DMS 273 treated with DMSO at 0.1 percent for 48 hours (cell line): ENCODE measurements at regions not wholly inside any gene's neighbourhood (a gene's known extent, or its start where the extent isn't known, plus 50 kb on each side); places are given as distances from the start of the nearest gene placed in this dataset.

Experiments
- DNase-seq: peaks from one replicate; lab custom pipeline; 2025; lab: John Stamatoyannopoulos, UW

DNA sequence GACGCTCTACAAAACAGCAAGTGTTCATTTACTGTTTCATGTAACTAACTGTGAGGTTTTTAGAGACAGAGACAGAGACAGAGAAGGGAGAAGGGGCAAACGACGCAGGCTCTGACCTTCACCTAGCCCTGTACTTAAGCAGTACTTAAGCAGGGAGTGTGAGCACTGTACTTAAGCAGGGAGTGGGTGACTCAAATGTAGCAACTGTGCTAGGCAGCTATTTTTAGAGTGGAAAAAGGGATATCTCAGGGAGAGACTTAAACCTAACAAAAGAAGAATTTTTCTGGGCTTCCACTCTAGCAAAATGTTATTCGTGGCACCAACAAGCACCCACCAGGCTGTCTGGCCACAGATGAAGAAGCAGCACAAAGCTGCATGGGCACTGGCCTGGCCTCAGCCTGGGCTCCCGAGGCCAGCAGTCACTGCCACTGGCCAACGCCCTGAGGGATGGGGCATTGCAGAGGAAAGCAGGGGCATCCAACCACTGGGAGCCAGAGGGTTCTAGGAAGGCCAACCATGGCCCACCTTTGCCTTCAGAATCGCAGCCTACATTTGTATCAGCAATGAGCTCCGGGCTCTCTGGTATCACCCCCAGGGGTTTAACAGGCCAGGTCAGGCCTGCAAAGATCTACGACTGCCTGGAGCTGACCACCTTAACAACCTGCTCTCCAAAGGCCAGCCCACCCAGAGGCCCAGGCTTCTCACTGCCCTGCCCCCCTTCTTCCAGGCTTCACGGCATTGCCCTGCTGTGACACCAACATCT lies 154.3 kb downstream of the TTC32 start:
- DNase-seq, result no peak

DNA sequence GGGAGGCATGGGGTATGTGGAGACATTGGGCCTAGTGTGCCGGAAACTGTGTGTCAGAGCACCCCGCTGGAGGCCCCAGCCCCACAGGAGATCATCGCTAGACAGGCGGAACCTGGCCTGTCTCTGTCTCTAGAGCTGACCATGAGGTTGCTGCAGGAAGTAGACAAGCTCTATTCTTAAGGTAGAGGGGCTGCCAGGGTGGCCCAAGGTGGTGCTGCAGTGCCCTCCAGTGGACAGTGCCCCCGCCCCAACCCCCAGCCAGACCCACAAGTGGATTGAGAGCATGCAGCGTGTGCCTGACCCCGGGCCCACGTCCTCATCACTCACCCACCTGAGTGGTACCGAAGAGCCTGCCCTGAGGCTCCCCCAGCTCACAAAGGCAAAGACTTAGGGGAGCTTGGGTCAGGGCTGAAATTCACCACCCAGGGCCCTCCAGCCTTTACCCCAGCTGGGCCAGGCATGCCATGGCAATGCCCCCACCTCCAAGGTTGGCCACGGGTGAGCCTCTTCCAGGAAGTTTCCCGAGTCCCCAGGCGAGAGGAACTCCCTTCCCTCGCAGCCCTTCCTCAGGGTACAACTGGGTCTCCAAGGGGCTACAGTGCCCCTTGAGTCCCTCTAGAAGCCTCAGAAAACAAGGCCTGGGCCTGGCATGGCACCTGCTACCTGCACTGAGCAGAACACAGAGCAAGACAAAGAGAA lies 155.0 kb downstream of the TTC32 start:
- DNase-seq, result no peak

DNA sequence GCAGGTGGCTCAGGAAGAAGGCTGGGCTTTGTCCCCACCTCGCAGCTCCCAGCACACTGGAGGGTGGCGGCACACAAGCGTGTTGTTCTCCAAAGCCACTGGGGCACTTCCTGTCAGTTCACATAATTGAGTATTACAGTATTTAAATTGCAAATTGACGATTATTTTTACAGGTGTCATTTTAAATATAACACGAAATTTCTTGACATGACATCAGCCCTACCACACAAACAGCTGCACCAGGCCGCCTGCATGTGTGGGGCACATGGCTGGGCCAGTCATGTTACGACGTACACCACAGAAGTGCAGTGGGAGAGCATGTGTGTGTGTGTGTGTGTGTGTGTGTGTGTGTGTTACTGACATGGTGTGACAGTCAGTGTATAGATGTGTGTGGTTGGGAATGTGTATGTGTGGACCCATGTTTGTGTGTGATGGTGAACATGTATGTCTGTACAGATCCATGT lies 155.6 kb downstream of the TTC32 start:
- no peak for DNase-seq

DNA sequence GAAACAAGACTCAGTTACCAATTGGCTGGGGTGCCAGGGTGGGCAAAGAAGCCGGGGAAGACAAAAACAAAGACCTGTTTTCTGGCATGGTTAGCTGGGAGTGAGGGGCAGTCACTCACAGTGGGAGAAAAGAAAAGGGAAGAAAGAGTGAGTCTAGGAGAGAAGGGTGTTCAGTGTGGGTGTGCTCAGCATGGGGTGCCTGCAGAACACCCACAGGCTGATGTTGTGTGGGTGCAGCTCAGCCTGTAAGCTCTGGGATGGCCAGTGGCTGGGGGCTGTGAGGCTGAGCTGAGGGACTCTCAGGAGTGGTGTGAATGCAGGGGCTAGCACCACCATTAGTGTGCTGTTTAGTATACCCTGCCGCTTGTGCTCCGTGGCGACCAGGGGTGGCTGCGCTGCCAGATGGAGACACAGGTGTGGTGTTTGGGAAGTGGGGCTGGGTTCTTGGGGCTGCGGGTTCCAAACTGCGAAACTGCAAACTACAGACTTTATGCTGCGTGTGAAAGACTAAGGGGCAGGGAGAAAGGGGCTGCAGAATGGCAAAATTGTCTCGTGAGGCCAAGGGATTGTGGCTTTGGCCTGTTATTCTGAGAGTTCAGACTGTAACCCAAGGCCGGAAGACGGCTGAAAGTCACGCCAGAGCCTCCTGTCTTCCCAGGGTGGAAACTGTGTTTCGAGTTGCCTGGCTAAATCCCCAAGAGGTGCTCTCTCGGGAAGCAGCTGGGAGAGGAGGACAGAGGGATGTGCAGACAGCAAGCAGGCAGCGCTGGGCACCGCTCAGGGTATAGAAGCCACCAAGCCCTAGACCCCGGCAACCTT lies 156.3 kb downstream of the TTC32 start:
- DNase-seq, result no peak

GRCh38 chr2:19744456-19745199 lies 157.2 kb downstream of the TTC32 start:
- DNase-seq, result no peak

- no peak for DNase-seq
Measured at GRCh38 chr2:19743641-19744040, 158.1 kb downstream of the TTC32 start.

DNA sequence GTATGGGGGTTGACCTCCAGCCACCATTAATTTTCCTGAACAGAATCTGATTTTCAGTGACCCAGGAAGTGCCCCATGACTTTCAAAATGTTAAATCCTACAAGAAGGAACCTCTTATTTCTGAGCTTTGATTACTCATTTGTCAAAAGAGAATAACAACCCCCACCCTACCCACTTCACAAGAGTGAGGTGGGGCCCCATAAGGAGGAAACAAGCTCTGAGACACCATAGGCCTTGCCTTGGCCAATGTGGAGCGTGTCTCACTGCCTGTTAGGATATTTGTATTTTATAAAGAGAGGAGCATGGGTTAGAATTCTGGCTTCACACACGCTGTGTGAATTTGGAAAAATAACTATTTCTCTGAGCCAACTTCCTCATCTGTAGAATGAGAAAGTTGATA lies 158.9 kb downstream of the TTC32 start:
- DNase-seq, result no peak

DNA sequence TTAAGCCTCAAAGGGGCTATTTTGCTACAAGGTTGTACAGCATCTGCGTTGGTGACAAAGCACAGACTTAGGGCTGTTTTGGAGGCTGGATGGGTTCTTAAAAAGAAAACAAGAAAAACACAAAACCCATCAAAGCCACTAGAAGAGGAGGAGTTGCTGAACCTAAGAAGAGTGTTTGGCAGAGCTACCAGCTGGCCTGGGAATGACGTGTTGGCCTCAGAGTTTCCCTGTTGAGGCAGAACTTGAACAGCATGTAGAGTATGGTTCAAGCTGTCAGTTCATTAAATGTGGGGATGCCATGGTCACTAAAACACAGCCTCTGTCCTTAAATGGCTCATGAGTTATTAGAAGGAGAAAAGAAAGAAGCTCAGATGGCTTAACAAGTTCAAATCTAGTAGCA lies 162.5 kb downstream of the TTC32 start:
- no peak for DNase-seq

DNA sequence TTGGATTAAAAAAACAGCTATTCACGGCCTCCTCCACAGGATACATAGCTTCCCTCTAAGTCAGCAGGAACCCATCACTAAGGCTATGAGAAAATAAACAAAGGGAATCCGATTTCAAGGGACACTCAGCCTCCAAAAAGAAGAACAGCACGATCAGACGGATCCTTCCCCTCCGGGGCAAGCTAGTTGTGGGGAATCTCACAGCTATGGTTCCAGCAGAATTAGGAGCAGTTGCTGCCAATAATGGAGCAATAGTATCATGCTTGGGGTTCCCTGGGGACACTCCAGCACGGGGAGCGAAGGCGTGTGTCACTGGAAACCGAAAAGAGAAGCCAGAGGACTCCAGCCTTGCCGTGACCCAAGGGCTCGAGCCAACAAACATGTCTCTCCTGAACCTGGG lies 163.1 kb downstream of the TTC32 start:
- no peak for DNase-seq

DNA sequence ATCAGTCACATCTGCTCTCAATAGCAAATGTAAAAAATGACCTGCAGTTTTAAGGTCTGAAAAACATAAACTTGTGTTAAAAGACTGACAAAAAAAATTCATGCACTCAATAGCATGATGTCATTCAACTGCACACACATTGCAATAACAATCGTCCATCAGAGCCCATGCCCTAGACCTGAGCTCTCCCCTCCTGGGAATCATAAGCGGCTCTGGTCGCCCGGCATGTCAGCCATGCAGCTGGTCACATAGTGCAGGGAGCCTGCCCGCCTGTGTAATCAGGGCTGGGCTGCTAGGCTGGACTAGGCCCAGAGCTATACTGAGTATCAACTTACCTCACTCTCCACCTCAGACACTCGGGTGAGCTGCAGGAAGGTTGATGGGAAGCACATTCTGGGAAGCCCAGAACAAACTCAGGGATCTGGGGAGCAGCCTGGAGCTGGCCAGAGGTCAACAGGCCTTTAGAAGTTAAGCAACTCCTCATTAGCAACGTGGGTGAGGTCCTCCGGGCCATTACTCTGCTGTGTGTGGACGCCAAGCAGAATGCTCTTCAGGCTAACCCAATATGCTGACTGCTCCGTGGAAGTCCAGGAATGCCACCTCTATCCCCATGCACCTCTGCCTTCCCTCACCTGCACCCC lies 165.5 kb downstream of the TTC32 start:
- DNase-seq, result no peak

DNA sequence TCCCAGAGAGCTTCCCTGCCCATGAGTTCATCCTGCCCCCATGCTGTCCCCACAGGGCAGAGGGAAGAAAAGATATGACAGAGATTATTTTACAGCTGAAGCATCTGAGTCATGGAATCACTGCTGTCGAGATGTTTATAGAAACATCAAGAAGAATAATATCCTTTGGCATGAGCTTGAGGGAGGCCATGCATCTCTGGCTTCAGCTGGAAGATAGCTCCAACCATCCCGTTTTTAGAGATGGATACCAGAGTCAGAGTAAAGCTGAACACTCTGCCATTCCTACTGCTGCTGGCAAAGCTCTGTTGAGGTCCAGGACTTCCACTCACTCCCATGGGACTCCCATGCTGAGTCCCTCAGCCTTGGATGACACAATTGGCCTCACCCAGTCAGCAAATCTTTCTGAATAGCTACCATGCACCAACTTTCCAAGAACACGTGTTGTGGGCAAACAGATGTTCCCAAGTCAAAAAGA lies 167.8 kb downstream of the TTC32 start:
- no peak for DNase-seq

- DNase-seq, result no peak
Measured at GRCh38 chr2:19733390-19733789, 168.4 kb downstream of the TTC32 start.

GRCh38 chr2:19732255-19732654 lies 169.5 kb downstream of the TTC32 start:
- no peak for DNase-seq

DNA sequence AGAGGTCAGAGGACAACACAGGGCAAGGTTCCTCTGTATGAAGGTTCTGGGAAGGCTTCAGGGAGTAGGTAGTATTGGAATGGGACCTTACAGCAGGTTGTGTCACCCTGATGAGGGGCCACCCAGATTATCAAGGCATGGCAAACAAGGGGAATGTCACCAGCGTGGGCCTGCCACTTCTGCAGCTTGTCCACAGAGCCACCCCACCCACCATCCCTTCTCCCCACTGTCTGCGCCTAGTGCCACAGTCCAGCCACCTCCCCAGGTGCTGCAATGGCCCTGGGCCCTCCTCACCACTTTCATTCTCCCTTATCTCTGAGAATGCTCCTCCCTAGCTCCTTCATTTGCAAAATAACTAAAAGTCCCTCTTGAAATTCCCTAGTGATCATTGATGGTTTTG lies 170.3 kb downstream of the TTC32 start:
- no peak for DNase-seq

DNA sequence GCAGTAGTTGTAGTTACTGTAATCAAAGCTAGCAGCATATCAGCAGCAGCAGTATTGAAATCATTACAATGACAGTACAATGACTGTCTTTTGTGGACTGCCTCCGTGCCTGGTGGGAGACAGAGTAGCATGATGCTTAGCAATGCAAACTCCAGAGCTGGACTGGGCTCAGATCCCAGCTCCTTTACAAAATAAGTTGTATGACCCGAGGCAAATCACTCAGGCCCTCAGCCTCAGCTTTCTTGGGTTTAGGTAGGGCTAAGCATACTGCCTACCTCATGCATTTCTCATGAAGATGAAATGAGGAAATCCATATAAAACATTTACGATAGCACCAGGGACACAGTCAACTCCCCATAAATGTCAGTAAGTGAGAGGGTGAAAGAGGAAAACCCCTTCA lies 170.7 kb downstream of the TTC32 start:
- no peak for DNase-seq

GRCh38 chr2:19728125-19728524 lies 173.7 kb downstream of the TTC32 start:
- DNase-seq, result no peak

DNA sequence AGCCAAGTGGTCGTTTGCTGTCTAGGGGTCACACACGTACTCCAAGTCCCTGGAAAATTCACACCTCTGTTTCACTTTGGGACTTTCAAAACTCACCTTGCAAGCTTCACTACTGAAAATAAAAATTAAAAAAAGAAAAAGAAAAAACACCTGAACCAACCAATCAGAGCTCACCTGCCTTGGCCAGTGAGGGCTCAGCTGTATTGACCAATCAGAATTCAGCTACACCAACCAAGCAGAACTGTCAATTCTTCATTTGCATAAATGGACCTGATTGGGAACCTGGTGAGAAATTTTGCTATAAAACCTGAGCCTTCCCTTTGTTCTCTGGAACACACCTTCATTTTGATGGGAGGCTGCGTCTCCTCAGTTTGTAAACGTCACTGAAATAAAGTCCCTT lies 176.4 kb downstream of the TTC32 start:
- no peak for DNase-seq

DNA sequence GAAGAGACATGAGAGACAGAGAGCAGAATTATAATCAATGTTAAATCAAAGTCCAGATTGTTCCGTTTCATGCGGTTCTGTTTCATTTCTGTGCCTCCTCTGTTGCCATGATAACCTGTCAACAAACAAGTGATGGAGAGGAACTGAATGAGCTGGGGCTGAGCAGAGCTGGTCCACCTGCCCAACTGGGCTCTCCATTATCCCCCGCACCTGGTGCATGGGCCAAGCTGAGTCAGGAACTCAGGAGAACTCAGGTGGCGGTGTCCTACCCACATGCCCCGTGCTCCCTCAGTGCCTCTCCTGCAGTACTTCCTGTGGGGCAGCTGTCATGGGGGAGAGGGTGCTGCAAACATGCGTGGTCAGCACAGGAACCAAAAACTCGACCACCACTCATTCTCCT lies 178.8 kb downstream of the TTC32 start:
- DNase-seq, result no peak

DNA sequence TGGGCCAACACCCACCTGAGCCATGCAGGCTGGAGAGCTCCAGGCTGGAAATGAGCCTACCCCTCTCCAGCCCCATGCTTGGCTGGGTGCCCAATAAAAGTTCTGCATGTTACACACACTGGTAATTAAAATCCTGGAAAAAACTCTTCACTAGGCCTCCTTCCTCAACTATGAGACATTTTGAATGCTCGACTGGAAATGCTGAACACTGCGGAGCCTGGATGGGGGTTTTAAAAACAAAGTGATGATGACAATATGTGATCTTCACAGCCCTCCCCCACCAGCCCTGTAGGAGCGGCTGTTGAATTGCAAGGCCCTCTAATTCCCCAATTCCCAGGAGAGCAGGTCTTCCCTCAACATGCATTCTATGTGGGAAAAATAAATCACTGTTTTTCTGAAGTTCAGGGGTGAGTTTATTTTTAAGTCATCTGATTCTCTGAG lies 179.2 kb downstream of the TTC32 start:
- DNase-seq, result no peak

- DNase-seq, result no peak
Measured at GRCh38 chr2:19720306-19720705, 181.5 kb downstream of the TTC32 start.

DNA sequence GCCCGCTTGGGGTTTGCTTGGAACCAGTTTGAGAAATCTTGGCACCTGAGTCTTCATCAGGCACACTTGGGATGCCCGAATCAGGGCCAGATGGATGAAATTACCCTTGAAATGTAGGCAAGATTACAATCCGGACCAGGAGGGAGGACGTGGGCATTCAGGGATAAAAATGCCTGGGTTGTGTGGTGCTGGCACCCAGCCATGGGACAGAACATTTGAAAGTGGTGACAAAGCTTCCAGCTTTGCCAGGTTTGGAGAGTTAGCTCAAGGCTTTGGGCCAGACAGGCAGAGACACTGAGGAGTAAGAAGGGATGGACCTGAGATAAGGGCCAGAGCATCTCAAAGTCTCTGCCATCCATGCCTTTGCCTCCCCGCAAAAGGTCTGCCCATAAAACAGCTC lies 182.2 kb downstream of the TTC32 start:
- no peak for DNase-seq
